Common myeloid progenitor, CD34-positive (primary cell): ENCODE measurements at regions not wholly inside any gene's neighbourhood (a gene's known extent, or its start where the extent isn't known, plus 50 kb on each side); places are given as distances from the start of the nearest gene placed in this dataset.

Experiments used
- CTCF ChIA-PET: fragments of 350-600 bp; sonication (Branson Sonifier 250); formaldehyde crosslinking; loops from one replicate; lab custom pipeline; 2021; ENCODE audit warnings: antibody characterized with exemption; lab: Charles Lee
- POLR2A ChIA-PET: fragments of 350-600 bp; sonication (Branson Sonifier 250); formaldehyde crosslinking; loops from one replicate; lab custom pipeline; 2021; ENCODE audit warnings: antibody characterized with exemption; lab: Charles Lee
- DNase-seq, 3 donors: peaks; one replicate each; pipeline versions ENCODE4 v3.0.0 to v3.0.0-alpha.2; 2013
- H3K27ac ChIP-seq, 2 experiments: 1 replicate in 1 of 2; 2 replicates in 1 of 2; pipeline ENCODE4 v1.7.0; 2013; ENCODE audit warnings: inconsistent platforms in 2 of 2, low read length in 2 of 2, mild to moderate bottlenecking in 2 of 2, low read depth in 1 of 2, moderate library complexity in 1 of 2; ENCODE audit not compliant: severe bottlenecking in 2 of 2, insufficient read depth in 1 of 2, poor library complexity in 1 of 2
- H3K27me3 ChIP-seq, 5 experiments: replicated peaks in 2 of 5; 1 replicate in 3 of 5; 2 replicates in 2 of 5; pipeline versions ENCODE4 v1.6.1 to v1.7.0; 2013; ENCODE audit warnings: low read length in 4 of 5, mild to moderate bottlenecking in 2 of 5, moderate library complexity in 2 of 5, inconsistent platforms in 1 of 5; ENCODE audit not compliant: insufficient read depth in 5 of 5, control insufficient read depth in 4 of 5
- H3K36me3 ChIP-seq, 4 experiments: 1 replicate in 2 of 4; 2 replicates in 2 of 4; pipeline versions ENCODE4 v1.6.1 to v1.7.0; 2013; ENCODE audit warnings: low read length in 3 of 4, control low read depth in 1 of 4, mild to moderate bottlenecking in 1 of 4; ENCODE audit not compliant: control insufficient read depth in 4 of 4, insufficient read depth in 4 of 4
- H3K4me1 ChIP-seq, 4 experiments: 1 replicate in 3 of 4; 2 replicates in 1 of 4; pipeline versions ENCODE4 v1.6.1 to v1.7.1; 2013; ENCODE audit warnings: low read length in 3 of 4, mild to moderate bottlenecking in 3 of 4, control low read depth in 1 of 4, inconsistent platforms in 1 of 4, moderate library complexity in 1 of 4; ENCODE audit not compliant: control insufficient read depth in 4 of 4, insufficient read depth in 4 of 4; ENCODE audit errors: control extremely low read depth in 1 of 4
- H3K4me3 ChIP-seq, 7 experiments: 1 replicate in 4 of 7; 2 replicates in 3 of 7; pipeline versions ENCODE4 v1.5.1 to v1.7.0; 2013; ENCODE audit warnings: mild to moderate bottlenecking in 7 of 7, low read length in 6 of 7, moderate library complexity in 6 of 7, inconsistent platforms in 2 of 7, low read depth in 2 of 7, control low read depth in 1 of 7; ENCODE audit not compliant: insufficient read depth in 4 of 7, control insufficient read depth in 1 of 7; ENCODE audit errors: extremely low read depth in 1 of 7
- H3K9me3 ChIP-seq, 5 experiments: 1 replicate in 4 of 5; 2 replicates in 1 of 5; pipeline versions ENCODE4 v1.6.1 to v1.7.1; 2013; ENCODE audit warnings: low read length in 4 of 5, mild to moderate bottlenecking in 2 of 5, inconsistent platforms in 1 of 5, low read depth in 1 of 5, moderate library complexity in 1 of 5; ENCODE audit not compliant: control insufficient read depth in 4 of 5, insufficient read depth in 2 of 5; ENCODE audit errors: control extremely low read depth in 1 of 5
- WGBS: methylation state at CpG from one replicate; pipeline ENCODE4 v1.1.5; 2013; ENCODE audit not compliant: insufficient coverage; 5-methylcytosine and 5-hydroxymethylcytosine counted together

DNA sequence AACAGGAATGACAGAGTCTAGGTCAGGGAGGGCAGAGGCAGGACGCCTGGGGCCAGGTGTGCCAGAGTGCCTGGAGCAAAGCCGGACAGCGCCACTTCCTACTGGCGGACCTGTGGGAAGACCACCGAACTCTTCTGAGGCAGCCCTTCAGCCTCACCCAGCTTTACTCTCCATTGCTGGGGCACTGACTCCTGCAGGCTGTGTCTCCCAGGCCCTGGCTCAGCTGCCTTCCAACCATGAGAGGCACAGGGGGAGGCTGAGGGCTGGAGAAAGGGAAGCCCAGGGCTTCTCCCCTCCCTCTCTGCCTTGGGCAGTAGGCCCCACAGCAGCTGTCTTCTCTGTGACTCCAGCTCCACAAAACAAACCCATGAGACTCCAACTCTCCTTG, 139.6 kb upstream of the UNC5B start:
- Histone ChIP-seq H3K27me3 (no peaks in the 10 kb centered on the region), H3K27ac (no peak overlapping the region), H3K36me3 (no peaks in the 10 kb centered on the region), H3K4me3 (no peak overlapping the region), H3K9me3 (no peaks in the 10 kb centered on the region), H3K4me1 (no peaks in the 10 kb centered on the region)
- CTCF ChIA-PET = no interaction called here
- DNase-seq = no peak
- 97% methylated on average over 5 of the region's 5 CpGs for WGBS
- POLR2A ChIA-PET = no interaction called here

DNA sequence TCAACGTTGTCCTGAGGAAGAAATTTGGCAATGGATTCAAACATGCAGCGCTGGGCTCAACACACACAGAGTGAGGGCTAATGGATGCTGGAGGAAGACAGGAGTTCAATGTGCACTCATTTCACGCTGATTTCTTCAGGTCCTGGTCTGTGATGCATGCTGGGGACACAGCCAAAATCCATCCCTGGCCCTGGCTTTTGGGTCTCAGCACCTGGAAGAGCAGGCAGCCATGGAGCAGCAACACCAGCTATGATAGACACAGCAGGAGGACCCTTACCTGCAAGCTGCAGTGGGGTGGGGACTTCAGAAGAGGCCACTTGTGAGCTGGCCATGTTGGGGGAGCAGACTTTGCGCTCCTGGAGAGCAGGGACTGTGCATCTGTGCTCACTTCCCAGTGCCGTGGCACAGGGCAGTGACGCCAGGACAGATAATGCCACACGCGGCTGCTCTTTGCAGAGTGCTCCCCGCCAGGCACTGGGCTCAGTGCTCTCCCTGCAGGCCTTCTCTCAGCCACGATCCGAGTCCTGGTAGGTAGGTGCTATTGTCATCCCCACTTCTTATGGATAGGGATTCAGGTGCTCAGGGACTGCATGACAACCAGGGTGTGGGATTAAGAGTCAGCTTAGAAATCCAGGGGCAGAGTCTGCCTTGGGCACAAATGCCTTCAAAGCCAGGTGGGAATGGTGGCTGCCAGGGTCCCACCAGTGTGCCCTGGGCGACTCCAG, 138.8 kb upstream of the UNC5B start:
- H3K4me1 ChIP-seq = no peaks in the 10 kb centered on the region
- no peak for DNase-seq
- H3K27me3 ChIP-seq = no peaks in the 10 kb centered on the region
- 87% methylated on average over 11 of the region's 12 CpGs for WGBS
- ChIA-PET CTCF (interaction anchor here (0.9 kb wide), 1 partner anchor 13 kb away, joined by 3 read pairs; no protein-coding TSS in a partner anchor), POLR2A (no interaction called here)
- H3K27ac ChIP-seq = no peak overlapping the region
- no peaks in the 10 kb centered on the region for H3K9me3 ChIP-seq
- H3K36me3 ChIP-seq = no peaks in the 10 kb centered on the region
- no peak overlapping the region for H3K4me3 ChIP-seq

DNA sequence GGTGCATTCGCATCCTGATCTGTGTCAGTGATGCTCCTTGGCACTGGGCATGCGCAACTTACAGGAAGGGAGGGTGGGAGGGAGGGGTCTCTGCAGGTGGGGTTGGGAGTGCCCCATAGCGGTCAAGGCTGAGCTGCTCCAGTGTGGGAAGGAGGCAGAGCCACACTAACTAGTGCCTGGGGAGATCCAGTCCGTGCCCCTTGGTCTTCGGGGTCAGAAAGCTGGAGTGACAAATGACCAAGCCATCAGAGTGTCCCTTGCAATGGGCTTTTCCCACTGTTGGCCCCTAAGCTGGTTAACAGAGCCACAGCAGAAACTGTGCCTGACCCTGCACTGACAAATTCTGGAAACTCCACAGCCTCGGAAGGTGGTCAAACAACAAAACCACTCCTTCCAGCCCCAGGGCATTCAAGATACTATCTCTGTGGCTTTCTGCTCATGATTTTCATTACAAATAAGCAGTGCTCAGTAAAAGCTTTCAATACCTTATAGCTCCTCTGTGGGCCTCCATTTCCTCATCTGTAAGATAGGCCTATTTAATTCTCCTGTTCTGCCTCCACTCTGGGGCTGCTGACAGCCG, 138.1 kb upstream of the UNC5B start:
- CTCF ChIA-PET = interaction anchor here (0.9 kb wide), 1 partner anchor 14 kb away, joined by 3 read pairs; no protein-coding TSS in a partner anchor

DNA sequence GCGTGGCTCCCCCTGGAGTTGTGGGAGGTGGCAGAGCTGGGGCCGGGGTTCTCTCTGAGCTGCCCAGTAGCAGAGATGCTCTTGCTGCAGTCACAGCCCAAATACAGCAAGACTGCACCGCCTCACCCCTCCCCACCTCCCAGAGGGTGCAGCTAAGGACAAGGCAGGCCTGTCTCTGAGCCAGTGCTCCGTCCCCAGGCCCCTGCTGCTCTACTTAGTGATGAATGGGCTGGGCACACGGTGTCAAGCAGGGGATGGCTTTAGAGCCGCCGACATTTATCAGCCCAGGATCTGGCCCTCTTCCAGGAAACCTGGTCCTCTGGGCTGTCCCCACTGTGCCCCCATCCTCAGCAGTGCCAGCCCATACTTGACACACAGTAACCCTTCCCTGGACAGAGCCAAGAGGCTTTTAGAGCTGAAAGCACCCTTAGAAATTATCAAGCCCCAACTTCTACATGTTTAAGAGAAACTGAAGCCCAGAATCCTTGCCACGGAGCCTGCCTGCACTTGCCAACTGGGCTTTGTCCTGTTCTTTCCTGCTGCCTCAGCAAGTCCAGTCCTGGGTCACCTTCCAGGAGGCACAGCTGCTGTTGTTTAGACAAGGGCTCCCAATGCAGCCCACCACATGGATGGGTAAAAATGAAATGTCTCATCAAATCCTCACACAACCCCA, 137.1 kb upstream of the UNC5B start:
- no peak for DNase-seq
- 83% methylated on average over 6 of the region's 8 CpGs for WGBS
- Histone ChIP-seq H3K4me1 (no peaks in the 10 kb centered on the region), H3K27ac (no peak overlapping the region), H3K27me3 (peaks cover 0 to 2% (median 0%) of the 10 kb centered on the region in 5 experiments), H3K9me3 (no peaks in the 10 kb centered on the region), H3K36me3 (no peaks in the 10 kb centered on the region), H3K4me3 (no peak overlapping the region)
- POLR2A ChIA-PET = no interaction called here
- CTCF ChIA-PET = interaction anchor here (1.6 to 1.8 kb wide), 2 partner anchors 8 to 151 kb away, joined by 4 to 5 read pairs; no protein-coding TSS in a partner anchor

More for the DNA sequence above, 138.1 kb upstream of the UNC5B start:
- Histone ChIP-seq H3K4me1 (no peaks in the 10 kb centered on the region), H3K4me3 (no peak overlapping the region), H3K36me3 (no peaks in the 10 kb centered on the region), H3K27ac (no peak overlapping the region), H3K27me3 (peaks cover 0 to 2% (median 0%) of the 10 kb centered on the region in 5 experiments), H3K9me3 (no peaks in the 10 kb centered on the region)
- POLR2A ChIA-PET = no interaction called here
- DNase-seq = no peak
- WGBS = 98% methylated on average over 5 of the region's 7 CpGs

DNA sequence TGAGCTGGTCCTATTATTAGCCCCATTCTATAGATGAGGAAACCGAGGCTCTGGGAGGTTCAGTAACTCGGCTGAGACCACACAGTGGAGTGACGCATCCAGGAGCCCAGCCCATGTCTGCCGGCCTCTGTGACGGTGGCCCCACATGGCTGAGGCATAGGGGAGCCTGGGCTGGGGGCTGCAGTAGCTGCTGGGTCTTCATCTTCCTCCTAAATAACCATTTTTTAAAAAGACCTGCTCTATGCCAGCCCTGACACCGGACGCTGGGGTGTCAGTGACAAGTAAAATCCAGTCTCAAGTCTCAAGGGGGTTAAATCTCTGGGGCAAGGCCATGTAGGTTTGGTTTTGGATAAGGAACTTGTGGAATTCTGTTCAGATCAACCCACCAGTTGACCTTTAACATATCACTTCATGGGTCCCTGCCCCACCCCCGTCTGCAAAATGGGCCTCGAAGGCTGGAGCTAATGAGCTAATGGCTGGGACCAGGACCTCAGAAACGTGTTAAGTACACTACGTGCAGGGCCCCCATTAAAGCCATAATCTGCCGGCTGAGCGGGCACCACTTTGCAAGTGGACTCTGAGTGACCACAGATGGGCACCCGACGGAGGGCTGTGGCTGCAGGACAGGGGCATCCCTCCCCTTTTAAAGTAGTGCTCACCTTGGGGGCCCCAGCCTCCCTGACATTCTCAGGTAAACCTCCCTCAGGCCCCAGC, 136.5 kb upstream of the UNC5B start:
- H3K4me3 ChIP-seq = no peak overlapping the region
- H3K4me1 ChIP-seq = no peaks in the 10 kb centered on the region
- DNase-seq = no peak
- POLR2A ChIA-PET = no interaction called here
- no peaks in the 10 kb centered on the region for H3K9me3 ChIP-seq
- no peak overlapping the region for H3K27ac ChIP-seq
- peaks cover 0 to 2% (median 0%) of the 10 kb centered on the region in 5 experiments for H3K27me3 ChIP-seq
- CTCF ChIA-PET = interaction anchor here (1.6 to 1.8 kb wide), 2 partner anchors 8 to 151 kb away, joined by 4 to 5 read pairs; no protein-coding TSS in a partner anchor
- 97% methylated on average over 14 of the region's 15 CpGs for WGBS
- H3K36me3 ChIP-seq = no peaks in the 10 kb centered on the region

DNA sequence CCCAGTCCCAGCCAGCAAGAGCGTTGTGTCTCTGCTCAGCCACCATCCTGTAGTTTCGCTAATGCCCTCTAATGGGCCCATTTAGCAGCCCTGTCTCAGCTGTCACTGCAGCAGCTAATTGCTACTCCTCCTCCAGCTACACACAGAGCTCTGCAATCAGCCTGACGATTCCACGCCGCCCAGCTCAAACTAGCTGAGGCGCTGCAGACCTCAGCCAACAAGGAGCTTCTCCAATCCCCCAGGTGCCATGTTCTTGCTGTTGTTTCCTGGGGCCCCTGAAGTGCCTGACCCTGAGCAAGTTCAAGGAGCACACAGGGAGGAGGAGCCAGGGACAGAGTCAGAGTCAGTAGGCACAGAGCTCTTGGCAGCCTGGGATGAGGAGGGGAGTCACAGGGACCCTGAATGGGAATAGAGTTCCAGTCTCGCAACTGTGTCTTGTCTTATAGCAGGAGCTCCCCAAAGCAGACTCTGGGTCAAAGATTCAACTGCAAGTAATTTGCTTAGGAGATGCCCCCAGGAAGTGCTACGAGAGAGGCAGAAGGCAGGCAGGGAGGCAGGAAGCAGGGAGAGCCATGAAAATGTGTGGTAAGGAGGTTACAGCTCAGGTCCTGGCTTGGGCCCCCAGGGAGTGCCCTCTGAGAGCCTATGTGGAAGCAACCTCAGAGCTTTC, 135.8 kb upstream of the UNC5B start:
- Histone ChIP-seq H3K27me3 (peaks cover 0 to 2% (median 0%) of the 10 kb centered on the region in 5 experiments), H3K9me3 (no peaks in the 10 kb centered on the region), H3K27ac (no peak overlapping the region), H3K36me3 (no peaks in the 10 kb centered on the region), H3K4me1 (no peaks in the 10 kb centered on the region), H3K4me3 (no peak overlapping the region)
- no peak for DNase-seq
- ChIA-PET POLR2A (no interaction called here), CTCF (interaction anchor here (1.6 to 1.8 kb wide), 2 partner anchors 9 to 152 kb away, joined by 4 to 5 read pairs; no protein-coding TSS in a partner anchor)
- 90% methylated on average over 7 of the region's 8 CpGs for WGBS
